ENCODE measurements at regions not wholly inside any gene's neighbourhood (a gene's known extent, or its start where the extent isn't known, plus 50 kb on each side); places are given as distances from the start of the nearest gene placed in this dataset.

DNA sequence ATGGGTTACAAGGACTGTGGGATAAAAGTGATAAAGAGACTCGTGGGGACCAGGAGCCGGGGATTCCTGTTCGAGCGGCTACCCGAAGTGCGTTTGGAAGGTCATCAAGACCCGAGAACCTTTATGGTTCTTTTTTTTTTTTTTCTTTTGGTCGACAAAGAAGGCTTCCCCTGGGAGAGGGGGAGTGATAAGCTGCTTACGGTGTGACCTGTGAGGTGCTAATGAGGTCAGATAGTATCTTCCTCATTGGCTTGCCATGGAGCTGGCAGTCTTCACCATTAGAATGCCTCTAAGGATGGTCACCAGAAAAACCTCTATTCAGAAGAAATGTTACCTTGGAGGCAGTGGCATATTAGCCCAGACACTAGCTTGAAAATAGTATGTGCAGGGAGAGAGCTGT lies 92.3 kb upstream of the STEAP4 start:
- TF ChIP-seq EZH2 (IDR thresholded peaks at IDR 0.05; ENCODE audit: low read length, unreplicated experiment) (no peak), EZH2phosphoT487 (IDR thresholded peaks at IDR 0.05; ENCODE audit: borderline replicate concordance, low read length) (no peak)
- TF ChIP-seq, protein P1, sequence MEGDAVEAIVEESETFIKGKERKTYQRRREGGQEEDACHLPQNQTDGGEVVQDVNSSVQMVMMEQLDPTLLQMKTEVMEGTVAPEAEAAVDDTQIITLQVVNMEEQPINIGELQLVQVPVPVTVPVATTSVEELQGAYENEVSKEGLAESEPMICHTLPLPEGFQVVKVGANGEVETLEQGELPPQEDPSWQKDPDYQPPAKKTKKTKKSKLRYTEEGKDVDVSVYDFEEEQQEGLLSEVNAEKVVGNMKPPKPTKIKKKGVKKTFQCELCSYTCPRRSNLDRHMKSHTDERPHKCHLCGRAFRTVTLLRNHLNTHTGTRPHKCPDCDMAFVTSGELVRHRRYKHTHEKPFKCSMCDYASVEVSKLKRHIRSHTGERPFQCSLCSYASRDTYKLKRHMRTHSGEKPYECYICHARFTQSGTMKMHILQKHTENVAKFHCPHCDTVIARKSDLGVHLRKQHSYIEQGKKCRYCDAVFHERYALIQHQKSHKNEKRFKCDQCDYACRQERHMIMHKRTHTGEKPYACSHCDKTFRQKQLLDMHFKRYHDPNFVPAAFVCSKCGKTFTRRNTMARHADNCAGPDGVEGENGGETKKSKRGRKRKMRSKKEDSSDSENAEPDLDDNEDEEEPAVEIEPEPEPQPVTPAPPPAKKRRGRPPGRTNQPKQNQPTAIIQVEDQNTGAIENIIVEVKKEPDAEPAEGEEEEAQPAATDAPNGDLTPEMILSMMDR (conservative IDR thresholded peaks at IDR 0.05; ENCODE audit: low read depth, low read length): no peak
- no TSS peak for BruUV-seq (replicated peaks)
- no peaks in the 10 kb centered on the region for H3K9me2 ChIP-seq (replicated peaks; ENCODE audit: low read length)
- DNase-seq (no peak), ATAC-seq (no peak)
- no peak overlapping the region for H3K4me2 ChIP-seq (ENCODE audit: low read length)
- H3K36me3 ChIP-seq (ENCODE audit: low read depth, low read length): no peaks in the 10 kb centered on the region
- H3K9me3 ChIP-seq (ENCODE audit: low read length): no peaks in the 10 kb centered on the region
- CTCF ChIA-PET: interaction anchor here (0.5 to 0.6 kb wide), 2 partner anchors 131 to 391 kb away, joined by 4 read pairs; no protein-coding TSS in a partner anchor
- H3K27ac ChIP-seq (ENCODE audit: low read length): no peak overlapping the region
- H4K20me1 ChIP-seq (ENCODE audit: low read length): no peaks in the 10 kb centered on the region
- intact Hi-C loops (cut with micrococcal nuclease): no loop called here
- H3K4me1 ChIP-seq (ENCODE audit: insufficient read depth, low read length): no peaks in the 10 kb centered on the region
- H3K79me2 ChIP-seq (ENCODE audit: low read length): no peaks in the 10 kb centered on the region
- no peak overlapping the region for H3K9ac ChIP-seq (ENCODE audit: low read length)
- H3K27me3 ChIP-seq (ENCODE audit: low read length): no peaks in the 10 kb centered on the region
- no peak overlapping the region for H3K4me3 ChIP-seq (ENCODE audit: low read length)
- POLR2A ChIA-PET (ENCODE audit: unreplicated experiment): interaction anchor here (0.6 to 0.7 kb wide), 2 partner anchors 10 to 49 kb away, joined by 3 to 7 read pairs; no protein-coding TSS in a partner anchor
- H3F3A ChIP-seq (ENCODE audit: low read length, unreplicated experiment): no peaks in the 10 kb centered on the region
- no peak overlapping the region for H2AFZ ChIP-seq (ENCODE audit: low read length)

DNA sequence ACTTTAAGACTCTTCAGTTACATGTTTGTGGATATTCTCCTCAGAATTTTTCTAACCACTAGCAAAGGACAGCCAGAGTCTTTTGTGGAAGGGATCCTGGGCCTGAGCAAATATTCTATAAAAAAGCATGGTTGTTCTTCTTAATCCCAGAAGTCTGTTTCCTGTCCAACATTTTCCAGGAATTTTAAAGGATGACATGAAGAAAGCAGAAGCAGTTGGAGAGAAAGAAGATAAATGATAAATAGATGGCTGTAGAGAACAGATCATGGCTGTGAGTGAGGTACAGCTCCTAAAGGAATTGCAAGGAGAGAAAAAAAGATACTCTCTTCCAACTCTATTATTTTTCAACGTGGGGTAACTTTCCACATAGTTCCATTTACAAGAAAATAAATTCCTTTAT lies 91.8 kb upstream of the STEAP4 start:
- H3K27me3 ChIP-seq (ENCODE audit: low read length): no peaks in the 10 kb centered on the region
- no peaks in the 10 kb centered on the region for H3F3A ChIP-seq (ENCODE audit: low read length, unreplicated experiment)
- CTCF ChIA-PET: no interaction called here
- POLR2A ChIA-PET (ENCODE audit: unreplicated experiment): interaction anchor here (0.6 to 0.7 kb wide), 2 partner anchors 10 to 49 kb away, joined by 3 to 7 read pairs; no protein-coding TSS in a partner anchor
- H4K20me1 ChIP-seq (ENCODE audit: low read length): no peaks in the 10 kb centered on the region
- H3K9me3 ChIP-seq (ENCODE audit: low read length): no peaks in the 10 kb centered on the region
- no peaks in the 10 kb centered on the region for H3K9me2 ChIP-seq (replicated peaks; ENCODE audit: low read length)
- intact Hi-C loops (cut with micrococcal nuclease): no loop called here
- H2AFZ ChIP-seq (ENCODE audit: low read length): no peak overlapping the region
- DNase-seq (no peak), ATAC-seq (no peak)
- no peak overlapping the region for H3K4me2 ChIP-seq (ENCODE audit: low read length)
- no peaks in the 10 kb centered on the region for H3K4me1 ChIP-seq (ENCODE audit: insufficient read depth, low read length)
- H3K36me3 ChIP-seq (ENCODE audit: low read depth, low read length): no peaks in the 10 kb centered on the region
- H3K27ac ChIP-seq (ENCODE audit: low read length): no peak overlapping the region
- no peaks in the 10 kb centered on the region for H3K79me2 ChIP-seq (ENCODE audit: low read length)
- BruUV-seq (replicated peaks): no TSS peak
- TF ChIP-seq EZH2phosphoT487 (IDR thresholded peaks at IDR 0.05; ENCODE audit: borderline replicate concordance, low read length): no peak
- no peak for TF ChIP-seq EZH2 (IDR thresholded peaks at IDR 0.05; ENCODE audit: low read length, unreplicated experiment)
- TF ChIP-seq, protein P1 (conservative IDR thresholded peaks at IDR 0.05; ENCODE audit: low read depth, low read length): no peak
- no peak overlapping the region for H3K4me3 ChIP-seq (ENCODE audit: low read length)
- H3K9ac ChIP-seq (ENCODE audit: low read length): no peak overlapping the region

- DNase-seq (no peak), ATAC-seq (no peak)
- no peaks in the 10 kb centered on the region for H3K79me2 ChIP-seq (ENCODE audit: low read length)
- no peaks in the 10 kb centered on the region for H3K36me3 ChIP-seq (ENCODE audit: low read depth, low read length)
- H3K27ac ChIP-seq (ENCODE audit: low read length): no peak overlapping the region
- H3K9me3 ChIP-seq (ENCODE audit: low read length): no peaks in the 10 kb centered on the region
- no peaks in the 10 kb centered on the region for H3K9me2 ChIP-seq (replicated peaks; ENCODE audit: low read length)
- intact Hi-C loops (cut with micrococcal nuclease): no loop called here
- no peaks in the 10 kb centered on the region for H3K27me3 ChIP-seq (ENCODE audit: low read length)
- TF ChIP-seq, protein P1 (conservative IDR thresholded peaks at IDR 0.05; ENCODE audit: low read depth, low read length): no peak
- no peak for TF ChIP-seq EZH2phosphoT487 (IDR thresholded peaks at IDR 0.05; ENCODE audit: borderline replicate concordance, low read length)
- TF ChIP-seq EZH2 (IDR thresholded peaks at IDR 0.05; ENCODE audit: low read length, unreplicated experiment): no peak
- ChIA-PET POLR2A (ENCODE audit: unreplicated experiment) (no interaction called here), CTCF (no interaction called here)
- H3K9ac ChIP-seq (ENCODE audit: low read length): no peak overlapping the region
- peaks cover 5% of the 10 kb centered on the region; the same call in 1 of the 2 replicates for H3K4me1 ChIP-seq (ENCODE audit: insufficient read depth, low read length)
- no peak overlapping the region for H3K4me2 ChIP-seq (ENCODE audit: low read length)
- H2AFZ ChIP-seq (ENCODE audit: low read length): no peak overlapping the region
- no peak overlapping the region for H3K4me3 ChIP-seq (ENCODE audit: low read length)
- H4K20me1 ChIP-seq (ENCODE audit: low read length): no peaks in the 10 kb centered on the region
- BruUV-seq (replicated peaks): no TSS peak
- H3F3A ChIP-seq (ENCODE audit: low read length, unreplicated experiment): no peaks in the 10 kb centered on the region
These were observed 90.2 kb upstream of the STEAP4 start for GRCh38 chr7:88396948-88397322.
